ENCODE measurements at regions not wholly inside any gene's neighbourhood (a gene's known extent, or its start where the extent isn't known, plus 50 kb on each side); places are given as distances from the start of the nearest gene placed in this dataset.

GRCh38 chr2:2916621-2917020 is 461.0 kb downstream of the EIPR1 start:
- DNase-seq (ENCODE audit: low read depth) = no peak
- TF ChIP-seq CTCF (conservative IDR thresholded peaks at IDR 0.05; ENCODE audit: low read depth, low read length) = no peak
- no peak overlapping the region for H3K4me3 ChIP-seq (ENCODE audit: low read depth, low read length)

GRCh38 chr2:2914252-2914651 is 463.4 kb downstream of the EIPR1 start:
- DNase-seq (ENCODE audit: low read depth) = no peak
- H3K4me3 ChIP-seq (ENCODE audit: low read depth, low read length) = no peak overlapping the region
- TF ChIP-seq CTCF (conservative IDR thresholded peaks at IDR 0.05; ENCODE audit: low read depth, low read length) = no peak

GRCh38 chr2:2913601-2914120 is 464.0 kb downstream of the EIPR1 start:
- no peak overlapping the region for H3K4me3 ChIP-seq (ENCODE audit: low read depth, low read length)
- no peak for TF ChIP-seq CTCF (conservative IDR thresholded peaks at IDR 0.05; ENCODE audit: low read depth, low read length)
- no peak for DNase-seq (ENCODE audit: low read depth)

- no peak for DNase-seq (ENCODE audit: low read depth)
- no peak overlapping the region for H3K4me3 ChIP-seq (ENCODE audit: low read depth, low read length)
- TF ChIP-seq CTCF (conservative IDR thresholded peaks at IDR 0.05; ENCODE audit: low read depth, low read length) = no peak
Measured at GRCh38 chr2:2912731-2913130, 464.9 kb downstream of the EIPR1 start.

- H3K4me3 ChIP-seq (ENCODE audit: low read depth, low read length) = no peak overlapping the region
- DNase-seq (ENCODE audit: low read depth) = no peak
- TF ChIP-seq CTCF (conservative IDR thresholded peaks at IDR 0.05; ENCODE audit: low read depth, low read length) = no peak
Measured at GRCh38 chr2:2912293-2912692, 465.3 kb downstream of the EIPR1 start.

GRCh38 chr2:2910259-2910658 is 467.4 kb downstream of the EIPR1 start:
- no peak overlapping the region for H3K4me3 ChIP-seq (ENCODE audit: low read depth, low read length)
- no peak for DNase-seq (ENCODE audit: low read depth)
- no peak for TF ChIP-seq CTCF (conservative IDR thresholded peaks at IDR 0.05; ENCODE audit: low read depth, low read length)

Measured in choroid plexus epithelial cell (primary cell).